Neural progenitor cell (in vitro differentiated cells): ENCODE measurements at regions not wholly inside any gene's neighbourhood (a gene's known extent, or its start where the extent isn't known, plus 50 kb on each side); places are given as distances from the start of the nearest gene placed in this dataset.

Source experiments
- EZH2phosphoT487 ChIP-seq: fragments of 200-600 bp; sonication (generic); IDR thresholded peaks from 2 replicates; pipeline ENCODE4 v1.6.1; 2017; ENCODE audit warnings: antibody characterized with exemption
- TF ChIP-seq, protein P1 (sequence below): fragments of 200-600 bp; sonication (generic); IDR thresholded peaks from 2 replicates; pipeline ENCODE4 v1.5.1; 2017; ENCODE audit warnings: antibody characterized with exemption, mild to moderate bottlenecking

DNA sequence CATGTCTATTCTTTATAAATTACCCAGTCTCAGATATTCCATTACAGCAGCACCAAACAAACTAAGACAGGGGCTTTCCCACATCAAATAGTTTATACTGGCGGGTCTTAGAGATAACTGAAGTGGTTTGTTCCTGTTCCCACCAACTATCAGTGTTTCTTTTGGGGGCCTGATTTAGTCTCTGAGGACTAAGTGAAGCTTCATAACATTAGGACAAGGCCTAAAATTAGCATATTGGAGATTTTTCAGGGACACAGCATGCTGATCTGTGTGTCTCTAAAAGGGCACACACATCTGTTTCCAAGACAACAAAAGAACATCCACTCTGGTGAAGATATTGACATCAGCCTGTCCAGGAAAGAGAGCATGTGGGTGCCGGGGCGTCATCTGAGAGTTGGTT, 72.6 kb upstream of the SEMA6D start:
- TF ChIP-seq, protein P1, sequence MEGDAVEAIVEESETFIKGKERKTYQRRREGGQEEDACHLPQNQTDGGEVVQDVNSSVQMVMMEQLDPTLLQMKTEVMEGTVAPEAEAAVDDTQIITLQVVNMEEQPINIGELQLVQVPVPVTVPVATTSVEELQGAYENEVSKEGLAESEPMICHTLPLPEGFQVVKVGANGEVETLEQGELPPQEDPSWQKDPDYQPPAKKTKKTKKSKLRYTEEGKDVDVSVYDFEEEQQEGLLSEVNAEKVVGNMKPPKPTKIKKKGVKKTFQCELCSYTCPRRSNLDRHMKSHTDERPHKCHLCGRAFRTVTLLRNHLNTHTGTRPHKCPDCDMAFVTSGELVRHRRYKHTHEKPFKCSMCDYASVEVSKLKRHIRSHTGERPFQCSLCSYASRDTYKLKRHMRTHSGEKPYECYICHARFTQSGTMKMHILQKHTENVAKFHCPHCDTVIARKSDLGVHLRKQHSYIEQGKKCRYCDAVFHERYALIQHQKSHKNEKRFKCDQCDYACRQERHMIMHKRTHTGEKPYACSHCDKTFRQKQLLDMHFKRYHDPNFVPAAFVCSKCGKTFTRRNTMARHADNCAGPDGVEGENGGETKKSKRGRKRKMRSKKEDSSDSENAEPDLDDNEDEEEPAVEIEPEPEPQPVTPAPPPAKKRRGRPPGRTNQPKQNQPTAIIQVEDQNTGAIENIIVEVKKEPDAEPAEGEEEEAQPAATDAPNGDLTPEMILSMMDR, result no peak
- TF ChIP-seq EZH2phosphoT487, result no peak
